GM23338 (cell line): ENCODE measurements at regions not wholly inside any gene's neighbourhood (a gene's known extent, or its start where the extent isn't known, plus 50 kb on each side); places are given as distances from the start of the nearest gene placed in this dataset.

Experiments
- ATAC-seq: fragments of 200-7000 bp; cut with Tn5 transposase; 3 replicates; pipeline ENCODE4 v1.9.1; 2020
- DNase-seq: peaks from one replicate; pipeline ENCODE4 v3.0.0-alpha.2; 2015; ENCODE audit warnings: low spot score
- H2AFZ ChIP-seq: fragments of 200-600 bp; sonication (generic); 2 replicates; pipeline ENCODE4 v1.8.0; 2016; ENCODE audit warnings: antibody characterized with exemption, mild to moderate bottlenecking, moderate library complexity
- H3F3A ChIP-seq: fragments of 200-600 bp; sonication (generic); replicated peaks from 2 replicates; pipeline ENCODE4 v1.8.0; 2017; ENCODE audit warnings: antibody characterized with exemption, mixed run types, low read depth
- H3K27ac ChIP-seq: fragments of 200-600 bp; sonication (generic); 2 replicates; pipeline ENCODE4 v1.6.1; 2016; ENCODE audit warnings: low read depth
- H3K27me3 ChIP-seq: fragments of 200-600 bp; sonication (generic); 2 replicates; pipeline ENCODE4 v1.8.0; 2016; ENCODE audit warnings: mild to moderate bottlenecking, mixed run types, moderate library complexity; ENCODE audit not compliant: insufficient read depth
- H3K36me3 ChIP-seq: fragments of 200-600 bp; sonication (generic); 2 replicates; pipeline ENCODE4 v1.8.0; 2016; ENCODE audit warnings: mild to moderate bottlenecking; ENCODE audit not compliant: insufficient read depth
- H3K4me1 ChIP-seq: fragments of 200-600 bp; sonication (generic); 2 replicates; pipeline ENCODE4 v1.8.0; 2016; ENCODE audit warnings: mild to moderate bottlenecking, moderate library complexity; ENCODE audit not compliant: insufficient read depth
- H3K4me2 ChIP-seq: fragments of 200-600 bp; sonication (generic); 2 replicates; pipeline ENCODE4 v1.7.1; 2017; ENCODE audit warnings: mixed run types
- H3K4me3 ChIP-seq: fragments of 200-600 bp; sonication (generic); 2 replicates; pipeline ENCODE4 v1.6.1; 2016; ENCODE audit warnings: mixed run types
- H3K79me2 ChIP-seq: fragments of 200-600 bp; sonication (generic); replicated peaks from 2 replicates; pipeline ENCODE4 v1.8.0; 2017; ENCODE audit warnings: mild to moderate bottlenecking; ENCODE audit not compliant: insufficient read depth
- H3K9me2 ChIP-seq: fragments of 200-600 bp; sonication (generic); 2 replicates; pipeline ENCODE4 v1.8.0; 2017; ENCODE audit not compliant: insufficient read depth
- H4K20me1 ChIP-seq: fragments of 200-600 bp; sonication (generic); replicated peaks from 2 replicates; pipeline ENCODE4 v1.8.0; 2017; ENCODE audit warnings: mild to moderate bottlenecking; ENCODE audit not compliant: insufficient read depth
- H3K27ac Mint-ChIP-seq: 2 replicates; pipeline ENCODE4 v1.8.0; 2020; ENCODE audit warnings: inconsistent platforms, mild to moderate bottlenecking, moderate library complexity, mixed read lengths
- H3K27me3 Mint-ChIP-seq: 3 replicates; pipeline ENCODE4 v1.8.0; 2022; ENCODE audit warnings: low read depth, mild to moderate bottlenecking, moderate library complexity, mixed read lengths, inconsistent platforms; ENCODE audit not compliant: insufficient read depth, poor library complexity
- H3K36me3 Mint-ChIP-seq: 3 replicates; pipeline ENCODE4 v1.8.0; 2021; ENCODE audit warnings: low read depth, mild to moderate bottlenecking, inconsistent platforms, moderate library complexity, mixed read lengths
- H3K4me1 Mint-ChIP-seq: 3 replicates; pipeline ENCODE4 v1.8.0; 2020; ENCODE audit warnings: mild to moderate bottlenecking, inconsistent platforms, mixed read lengths
- H3K4me3 Mint-ChIP-seq: 3 replicates; pipeline ENCODE4 v1.8.0; 2021; ENCODE audit warnings: moderate library complexity, mild to moderate bottlenecking, inconsistent platforms, mixed read lengths
- H3K9me3 Mint-ChIP-seq: 3 replicates; pipeline ENCODE4 v1.8.0; 2020; ENCODE audit warnings: moderate library complexity, mild to moderate bottlenecking, inconsistent platforms, mixed read lengths
- CREB1 ChIP-seq: fragments of 250-450 bp; sonication (Bioruptor Pico); IDR thresholded peaks from 2 replicates; pipeline ENCODE4 v1.5.0; 2020; ENCODE audit warnings: low read depth, mild to moderate bottlenecking, moderate library complexity
- CTCF ChIP-seq, 2 experiments: fragments of 200-600 bp in 1 of 2; sonication (generic) in 1 of 2; conservative IDR thresholded peaks; 2 replicates each; pipeline versions ENCODE4 v1.5.1 to v1.6.1; 2016 to 2017; ENCODE audit warnings: antibody characterized with exemption in 2 of 2, low read depth in 2 of 2, mild to moderate bottlenecking in 2 of 2, moderate library complexity in 1 of 2
- ETS1 ChIP-seq: IDR thresholded peaks from 2 replicates; pipeline ENCODE4 v1.6.1; 2016; ENCODE audit warnings: antibody characterized with exemption
- EZH2 ChIP-seq: fragments of 200-600 bp; sonication (generic); IDR thresholded peaks from one replicate; pipeline ENCODE4 v1.8.0; 2017; ENCODE audit warnings: antibody characterized with exemption, mild to moderate bottlenecking, low read depth; ENCODE audit not compliant: unreplicated experiment
- EZH2phosphoT487 ChIP-seq: fragments of 200-600 bp; sonication (generic); IDR thresholded peaks from one replicate; pipeline ENCODE4 v1.8.1; 2018; ENCODE audit warnings: antibody characterized with exemption; ENCODE audit not compliant: unreplicated experiment
- JUNB ChIP-seq: IDR thresholded peaks from one replicate; pipeline ENCODE4 v1.6.1; 2016; ENCODE audit warnings: antibody characterized with exemption; ENCODE audit not compliant: unreplicated experiment
- NANOG ChIP-seq: IDR thresholded peaks from 2 replicates; pipeline ENCODE4 v1.6.1; 2016; ENCODE audit warnings: antibody characterized with exemption, borderline replicate concordance
- POLR2AphosphoS5 ChIP-seq: IDR thresholded peaks from 2 replicates; pipeline ENCODE4 v1.6.1; 2016; ENCODE audit warnings: antibody characterized with exemption, low read depth
- REST ChIP-seq: IDR thresholded peaks from one replicate; pipeline ENCODE4 v1.6.1; 2018; ENCODE audit warnings: antibody characterized with exemption; ENCODE audit not compliant: unreplicated experiment
- STAT1 ChIP-seq: IDR thresholded peaks from one replicate; pipeline ENCODE4 v1.6.1; 2016; ENCODE audit warnings: antibody characterized with exemption; ENCODE audit not compliant: unreplicated experiment
- ZNF114 ChIP-seq: fragments of 250-450 bp; sonication (Bioruptor Pico); IDR thresholded peaks from 2 replicates; pipeline ENCODE4 v1.5.0; 2020; ENCODE audit warnings: mild to moderate bottlenecking, moderate library complexity
- ZNF331 ChIP-seq: fragments of 250-450 bp; sonication (Bioruptor Pico); IDR thresholded peaks from 2 replicates; pipeline ENCODE4 v1.5.0; 2020; ENCODE audit warnings: low read depth, mild to moderate bottlenecking, moderate library complexity
- ZNF462 ChIP-seq: fragments of 250-450 bp; sonication (Bioruptor Pico); IDR thresholded peaks from 2 replicates; pipeline ENCODE4 v1.5.0; 2020; ENCODE audit warnings: mild to moderate bottlenecking, moderate library complexity

- TF ChIP-seq CREB1 (CRISPR knock-in tag) (0 out of 2 replicates have a peak, but pooled peaks have one; percentile 12), NANOG (no peak), POLR2AphosphoS5 (no peak), ZNF331 (CRISPR knock-in tag) (no peak)
Measured at GRCh38 chr10:123559066-123559822, 106.9 kb upstream of the GPR26 start (continued).

GRCh38 chr10:123559823-123560092 is 106.4 kb upstream of the GPR26 start:
- Histone ChIP-seq H4K20me1 (no peaks in the 10 kb centered on the region), H3K4me3 (no peak overlapping the region), H3K4me1 (no peaks in the 10 kb centered on the region), H3K4me2 (no peak overlapping the region), H3K79me2 (no peaks in the 10 kb centered on the region), H2AFZ (no peak overlapping the region), H3K27me3 (no peaks in the 10 kb centered on the region), H3K9me2 (no peaks in the 10 kb centered on the region), H3K27ac (no peak overlapping the region), H3K36me3 (no peaks in the 10 kb centered on the region), H3F3A (no peaks in the 10 kb centered on the region)
- Mint-ChIP-seq H3K27ac (no peak overlapping the region), H3K4me1 (peaks cover 6% of the 10 kb centered on the region; the same call in 2 of the 3 replicates), H3K4me3 (no peak overlapping the region), H3K9me3 (no peaks in the 10 kb centered on the region), H3K27me3 (peaks cover 9% of the 10 kb centered on the region), H3K36me3 (no peaks in the 10 kb centered on the region)
- no peak for DNase-seq
- ATAC-seq: no peak
- no peak for TF ChIP-seq JUNB
- TF ChIP-seq NANOG: no peak
- TF ChIP-seq CREB1 (CRISPR knock-in tag): no peak
- TF ChIP-seq EZH2phosphoT487: no peak
- no peak for TF ChIP-seq ETS1
- TF ChIP-seq CTCF (conservative IDR thresholded peaks at IDR 0.05; ENCODE audit: low read depth in 2 of 2): no peak
- TF ChIP-seq REST: no peak
- no peak for TF ChIP-seq ZNF114 (CRISPR knock-in tag)
- no peak for TF ChIP-seq EZH2
- TF ChIP-seq STAT1: no peak
- no peak for TF ChIP-seq ZNF462
- TF ChIP-seq ZNF331 (CRISPR knock-in tag): no peak
